Activated CD4-positive, alpha-beta T cell treated with anti-CD3 and anti-CD28 coated beads, Interleukin-2, amount 50 U/mL, for 16 hours (primary cell): ENCODE measurements at regions not wholly inside any gene's neighbourhood (a gene's known extent, or its start where the extent isn't known, plus 50 kb on each side); places are given as distances from the start of the nearest gene placed in this dataset.
A peak's percentile ranks its signal among the peaks of the same experiment; 100 is the strongest.

ENCODE experiments used
- DNase-seq: peaks from one replicate; pipeline ENCODE4 v3.0.0-alpha.2; 2020

DNA sequence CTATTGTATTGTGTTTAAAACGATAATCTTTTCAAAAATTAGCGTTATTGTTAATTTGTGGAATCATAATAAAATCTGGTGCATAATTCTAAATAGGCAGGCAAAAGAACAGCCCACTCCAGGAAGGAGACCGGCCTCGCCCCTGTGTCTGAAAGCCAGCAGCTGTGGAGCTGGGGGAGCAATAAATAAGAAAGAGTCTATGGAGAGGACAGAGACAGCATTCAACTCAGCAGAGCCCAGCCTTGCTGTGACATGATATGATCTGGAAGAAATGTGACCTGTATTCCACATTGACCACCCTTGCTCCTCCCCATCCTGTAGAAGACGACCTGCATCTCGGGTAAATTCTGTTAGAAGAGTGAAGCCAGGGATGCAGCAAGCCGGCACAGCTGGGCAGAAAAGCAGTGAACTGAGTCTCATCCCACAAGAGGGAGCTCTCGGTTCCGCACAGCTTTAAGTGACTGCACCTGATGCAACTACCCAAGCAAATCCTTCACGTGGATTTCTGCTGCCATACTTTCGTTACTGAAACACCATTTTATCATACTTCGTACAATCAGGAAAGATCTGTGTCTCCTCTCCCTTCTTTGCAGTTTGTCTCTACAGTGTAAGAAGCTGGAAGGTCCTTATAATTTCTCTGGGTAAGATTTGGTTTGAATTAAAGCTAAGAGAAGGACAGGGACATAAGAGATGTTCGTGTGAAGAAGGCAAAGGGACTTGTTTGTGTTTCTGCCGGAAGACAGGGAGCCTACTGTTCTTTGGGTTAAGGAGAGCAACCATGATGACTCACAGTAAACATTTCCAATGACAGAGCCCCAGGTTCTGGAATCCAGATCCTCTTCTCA, 427.1 kb downstream of the GPAM start:
- DNase-seq = peak; percentile 2

DNA sequence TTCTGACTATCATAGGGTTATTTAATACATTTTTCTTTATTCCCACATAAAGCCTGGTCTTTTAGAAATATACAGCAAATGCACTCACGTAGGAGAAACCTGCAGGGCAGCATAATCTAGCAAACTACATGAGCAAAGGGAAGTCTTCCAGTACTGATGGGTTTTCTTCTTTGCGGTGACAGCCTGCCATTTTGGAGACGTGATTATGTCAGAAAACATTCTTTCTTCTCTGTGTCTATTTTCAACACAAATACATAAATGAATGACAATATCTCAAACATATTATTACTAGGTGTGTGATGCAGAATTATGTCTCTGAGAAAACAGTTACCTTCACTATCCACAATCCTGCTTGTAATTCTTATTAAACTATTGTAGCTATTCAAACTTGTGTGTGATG, 425.0 kb downstream of the GPAM start:
- no peak for DNase-seq

GRCh38 chr10:111762114-111762513, 421.5 kb downstream of the GPAM start:
- no peak for DNase-seq

GRCh38 chr10:111765216-111765615, 418.3 kb downstream of the GPAM start:
- DNase-seq = no peak

GRCh38 chr10:111766464-111766863, 417.1 kb downstream of the GPAM start:
- no peak for DNase-seq

- no peak for DNase-seq
Observed at GRCh38 chr10:111767661-111768060, 415.9 kb downstream of the GPAM start.

DNA sequence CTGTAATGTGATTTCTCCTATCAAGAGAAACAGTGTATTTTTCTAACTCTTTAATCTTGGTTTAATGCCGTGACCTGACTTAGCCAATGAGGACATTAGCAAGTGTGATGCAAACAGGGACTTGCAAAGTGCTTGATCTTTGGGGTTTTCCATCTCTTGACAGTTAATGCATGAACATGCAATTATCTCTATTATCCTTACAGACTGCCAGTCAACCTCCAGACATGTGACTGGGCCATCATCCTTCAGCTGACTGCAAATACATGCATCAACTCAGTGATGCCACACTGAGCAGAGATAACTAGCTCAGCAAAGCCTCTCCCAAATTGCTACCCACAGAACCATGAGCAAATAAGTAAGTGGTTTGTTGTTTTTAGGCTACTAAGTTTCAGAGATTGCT, 409.6 kb downstream of the GPAM start:
- no peak for DNase-seq

DNA sequence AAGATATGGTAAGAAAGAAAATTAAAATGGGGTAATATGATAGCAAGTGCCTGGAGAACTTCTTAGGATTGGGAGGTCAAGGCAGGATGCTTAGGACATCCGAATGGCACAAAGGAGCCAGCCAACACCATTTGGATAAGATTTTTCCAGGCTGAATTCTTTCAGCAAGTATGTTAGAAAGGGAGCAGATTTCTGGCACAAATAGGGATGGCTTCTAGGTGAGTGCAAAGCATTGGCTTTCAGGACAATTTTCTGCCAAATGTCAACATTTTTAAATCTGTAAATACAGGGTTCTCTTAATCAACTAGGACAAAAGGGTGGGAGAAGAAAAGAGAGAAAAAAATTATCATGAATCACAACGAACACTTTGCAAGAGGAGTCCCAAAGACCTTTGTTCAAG, 409.1 kb downstream of the GPAM start:
- no peak for DNase-seq

DNA sequence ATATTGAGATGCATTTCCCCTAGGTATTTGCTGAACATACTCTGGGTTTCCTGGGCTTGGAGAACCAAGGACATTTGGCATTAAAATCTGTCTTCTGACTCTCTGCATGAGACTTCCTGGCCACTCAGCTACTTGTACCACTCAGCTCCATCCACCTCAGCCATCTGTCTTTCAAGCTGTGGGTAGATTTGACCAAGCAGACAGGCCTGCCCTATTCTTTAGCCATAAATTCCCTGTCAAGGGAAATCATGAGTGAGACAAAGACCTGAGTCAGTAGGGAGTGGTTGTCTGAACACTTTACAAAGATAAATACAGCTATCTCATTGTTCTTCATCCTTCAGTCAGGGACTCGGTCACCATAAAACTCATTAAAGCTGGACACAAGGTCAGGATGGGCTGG, 399.1 kb downstream of the GPAM start:
- no peak for DNase-seq

DNA sequence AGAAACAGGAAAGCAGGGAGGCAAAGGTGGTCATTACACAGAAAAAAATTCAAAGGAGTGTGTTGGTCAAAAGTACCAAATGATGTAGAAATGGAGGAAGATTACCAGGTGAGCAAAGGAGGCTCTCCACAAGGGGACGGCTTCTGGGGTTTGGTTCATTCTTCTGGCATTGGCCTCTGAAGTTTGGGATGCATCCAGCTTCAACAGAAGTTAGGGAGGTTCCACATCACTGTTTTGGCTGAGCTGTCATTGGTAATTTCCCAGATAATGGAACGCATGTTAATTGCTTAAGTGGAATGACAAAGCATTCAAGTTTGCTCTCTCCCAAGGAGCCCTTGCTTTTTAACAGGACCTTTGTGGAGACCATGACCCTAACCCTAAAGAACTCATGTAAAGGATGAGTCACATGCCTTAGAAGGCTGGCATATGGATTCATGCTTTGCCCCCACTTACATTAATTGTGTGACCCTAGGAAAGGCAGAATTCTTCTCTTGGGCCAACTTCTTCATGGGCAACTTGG, 398.6 kb downstream of the GPAM start:
- DNase-seq = no peak

GRCh38 chr10:111785921-111786320, 397.6 kb downstream of the GPAM start:
- no peak for DNase-seq

DNA sequence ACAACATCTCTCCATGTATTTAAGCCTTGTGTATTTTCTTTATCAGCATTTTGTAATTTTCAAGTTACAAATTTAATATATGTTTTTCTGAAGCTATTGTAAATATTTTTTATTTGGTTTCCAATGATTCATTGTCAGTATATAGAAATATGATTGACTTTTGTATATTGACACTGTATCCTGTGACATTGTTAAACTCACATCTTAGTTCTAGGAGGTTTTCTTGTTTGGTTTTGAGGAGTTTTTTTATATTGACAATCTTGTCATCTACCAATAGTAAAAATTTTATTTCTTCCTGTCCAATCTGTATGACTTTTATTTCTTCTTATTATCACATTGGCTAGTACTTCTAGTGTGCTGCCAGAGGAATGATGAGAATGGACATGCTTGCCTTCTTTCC, 393.7 kb downstream of the GPAM start:
- no peak for DNase-seq

DNA sequence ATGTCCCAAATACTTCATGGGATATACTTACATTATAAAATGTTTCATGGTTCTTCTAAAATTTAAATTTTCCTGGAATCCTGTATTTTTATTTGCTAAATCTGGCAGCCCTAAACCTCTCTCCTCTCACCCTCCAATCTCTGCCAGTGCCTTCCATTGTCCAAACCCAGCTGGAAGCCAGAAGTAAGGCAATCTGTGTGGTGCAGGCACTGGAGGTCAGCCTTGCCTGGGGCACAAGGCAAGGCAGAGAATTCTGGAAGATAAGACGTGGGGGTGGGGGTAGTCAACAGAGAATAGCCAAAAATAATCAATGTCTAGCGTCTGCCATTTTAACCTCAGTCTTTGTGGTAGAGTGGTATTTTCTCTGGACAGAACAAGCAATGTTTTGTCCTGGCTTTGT, 381.7 kb downstream of the GPAM start:
- no peak for DNase-seq

GRCh38 chr10:111804781-111805180, 378.8 kb downstream of the GPAM start:
- no peak for DNase-seq

DNA sequence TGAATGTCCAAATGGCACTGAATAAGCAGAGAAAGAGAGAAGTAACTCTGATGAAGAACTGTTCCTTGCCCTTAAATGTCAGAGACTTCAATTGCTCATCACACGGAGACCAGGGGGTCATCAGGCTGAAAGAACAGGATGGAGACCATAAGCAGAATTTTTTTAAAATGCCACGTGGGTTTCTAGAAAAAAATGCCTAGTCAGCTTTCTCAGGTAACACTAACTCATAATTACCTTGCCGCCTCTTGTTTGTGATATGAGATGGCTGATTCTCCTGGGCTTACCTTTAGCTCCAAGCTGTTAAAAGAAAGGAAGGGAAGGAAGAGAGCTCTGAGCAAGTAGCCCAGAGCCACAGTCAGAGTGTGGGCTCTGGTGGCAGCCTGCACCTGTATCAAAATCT, 372.0 kb downstream of the GPAM start:
- DNase-seq = no peak

- no peak for DNase-seq
Observed at GRCh38 chr10:111820471-111820870, 363.1 kb downstream of the GPAM start.

DNA sequence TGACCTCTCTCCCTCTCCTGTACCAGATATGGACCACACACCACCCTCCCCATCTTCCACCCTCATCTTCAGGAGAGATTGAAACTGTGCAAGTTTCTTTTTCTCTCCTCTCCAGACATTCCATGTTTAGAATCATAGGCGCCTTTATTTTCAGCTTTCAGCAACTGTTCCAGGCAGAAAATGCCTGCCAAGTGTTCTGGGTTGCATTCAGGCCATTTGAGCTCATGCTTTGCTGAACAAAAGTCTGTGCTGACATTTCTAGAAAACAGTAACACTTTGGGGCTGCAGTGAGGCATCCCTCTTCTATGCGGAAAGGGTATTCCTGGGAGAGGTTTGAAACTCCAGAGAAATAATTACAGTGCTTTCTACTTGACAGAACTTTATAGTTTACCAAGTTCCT, 361.7 kb downstream of the GPAM start:
- DNase-seq = no peak

DNA sequence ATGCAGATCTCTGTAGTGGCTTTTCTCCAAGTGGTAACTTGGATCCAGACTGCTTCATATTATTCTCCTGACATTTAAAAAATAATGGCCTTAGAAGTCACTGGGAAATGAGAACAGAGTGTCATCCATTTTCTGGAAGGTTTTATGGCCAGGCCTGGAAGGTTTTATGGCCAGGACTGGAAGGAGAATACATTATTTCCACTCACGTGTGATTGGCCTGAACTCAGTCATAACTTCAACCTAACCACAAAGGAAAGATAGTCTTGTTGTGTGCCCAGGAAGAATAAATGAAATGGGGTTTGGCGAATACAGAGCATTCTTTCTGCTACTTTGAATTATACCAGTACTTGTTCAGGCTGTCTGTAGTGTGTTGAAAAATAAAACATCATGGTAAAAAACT, 360.9 kb downstream of the GPAM start:
- no peak for DNase-seq

DNA sequence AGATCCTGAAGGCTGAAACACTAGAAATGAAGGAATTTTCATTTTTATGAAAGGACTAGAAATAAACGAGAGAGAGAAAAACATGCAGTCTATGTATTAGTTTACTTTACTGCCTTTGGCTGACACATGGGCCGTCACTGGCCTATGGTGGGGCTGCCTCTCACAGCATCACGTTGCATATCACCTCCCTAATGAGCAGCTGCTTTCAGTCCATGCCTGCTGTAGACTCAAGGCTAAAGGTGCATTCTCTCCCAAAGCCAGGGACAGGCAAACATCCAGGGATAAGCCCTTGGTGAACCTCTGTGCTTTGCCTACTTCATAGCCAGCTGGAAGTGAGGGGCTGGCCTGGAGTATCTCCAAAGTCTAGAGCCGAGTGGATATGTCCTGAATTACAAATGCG, 359.4 kb downstream of the GPAM start:
- no peak for DNase-seq

GRCh38 chr10:111830359-111830758, 353.2 kb downstream of the GPAM start:
- no peak for DNase-seq

GRCh38 chr10:111831058-111831457, 352.5 kb downstream of the GPAM start:
- DNase-seq = no peak

DNA sequence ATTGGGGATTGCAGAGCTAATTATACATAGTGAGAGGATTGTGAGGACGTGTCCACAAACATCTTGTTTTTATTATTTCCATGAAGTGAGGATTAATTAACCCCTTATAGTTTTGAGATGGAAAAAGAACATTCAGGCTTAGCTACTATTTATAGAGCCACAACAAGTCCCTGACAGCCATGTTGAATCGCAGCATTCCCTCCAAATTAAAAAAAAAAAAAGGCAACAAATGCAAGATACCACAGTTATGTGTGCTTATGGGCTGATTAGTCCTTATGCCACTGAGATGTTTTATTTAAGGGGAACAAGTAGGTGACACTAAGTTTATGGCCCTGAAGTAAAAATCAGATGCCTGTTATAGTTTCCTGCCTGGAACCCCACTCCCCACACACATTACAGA, 350.3 kb downstream of the GPAM start:
- no peak for DNase-seq

GRCh38 chr10:111835574-111835973, 348.0 kb downstream of the GPAM start:
- DNase-seq = no peak

DNA sequence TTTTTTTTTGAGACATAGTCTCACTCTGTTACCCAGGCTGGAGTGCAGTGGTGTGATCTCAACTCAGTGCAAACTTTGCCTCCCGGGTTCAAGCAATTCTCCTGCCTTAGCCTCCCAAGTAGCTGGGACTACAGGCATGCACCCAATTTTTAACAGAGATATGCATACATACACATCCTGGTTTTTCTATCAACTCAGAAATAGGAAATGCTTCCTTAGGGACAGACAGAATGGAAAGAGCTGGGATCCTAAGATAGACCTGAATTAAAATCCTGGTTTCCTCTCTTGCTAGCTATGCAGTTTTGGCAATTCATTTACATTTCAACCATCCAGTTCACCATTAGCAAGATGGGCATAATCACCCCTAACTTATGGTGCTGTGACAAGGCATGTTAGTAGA, 347.5 kb downstream of the GPAM start:
- DNase-seq = no peak

DNA sequence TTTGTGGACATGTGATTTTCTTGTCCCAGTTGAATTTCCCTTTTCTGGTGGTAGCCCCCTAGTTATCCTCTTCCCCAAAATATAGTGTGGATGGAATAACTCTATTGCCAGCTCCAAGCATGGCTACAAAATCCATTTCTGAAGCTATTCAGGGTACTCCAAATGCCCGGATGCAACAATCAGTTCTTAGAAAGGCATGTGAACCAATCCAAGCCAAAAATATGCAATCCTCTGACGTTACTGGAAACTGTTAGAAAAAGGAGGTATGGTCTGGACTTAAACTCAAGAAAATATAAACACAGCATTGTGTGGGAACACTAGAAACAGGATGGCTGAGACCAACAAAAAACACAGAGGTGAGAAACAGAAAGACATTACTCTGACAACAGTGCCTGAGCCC, 347.0 kb downstream of the GPAM start:
- no peak for DNase-seq
